ENCODE measurements at regions not wholly inside any gene's neighbourhood (a gene's known extent, or its start where the extent isn't known, plus 50 kb on each side); places are given as distances from the start of the nearest gene placed in this dataset.

DNA sequence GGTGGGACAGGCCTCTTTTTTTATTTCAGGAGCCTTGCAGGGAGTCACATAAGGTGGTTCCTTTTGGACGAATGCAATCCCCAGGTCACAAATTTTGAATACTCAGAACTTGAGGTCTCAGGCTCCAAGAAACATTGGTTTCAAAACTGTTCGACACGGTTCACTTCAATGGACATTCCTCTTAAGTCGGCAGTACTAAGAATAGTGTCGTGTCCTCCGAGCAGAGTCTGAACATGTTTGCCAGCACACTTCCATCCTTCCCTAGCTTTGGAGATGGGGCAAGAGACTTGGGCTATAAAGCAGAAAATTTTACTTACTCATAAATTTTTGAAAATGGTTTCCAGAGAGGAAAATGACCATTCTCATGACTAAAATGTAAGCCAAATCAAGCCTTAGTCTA lies 265.4 kb downstream of the THBS2 start:
- TF ChIP-seq, protein P1, sequence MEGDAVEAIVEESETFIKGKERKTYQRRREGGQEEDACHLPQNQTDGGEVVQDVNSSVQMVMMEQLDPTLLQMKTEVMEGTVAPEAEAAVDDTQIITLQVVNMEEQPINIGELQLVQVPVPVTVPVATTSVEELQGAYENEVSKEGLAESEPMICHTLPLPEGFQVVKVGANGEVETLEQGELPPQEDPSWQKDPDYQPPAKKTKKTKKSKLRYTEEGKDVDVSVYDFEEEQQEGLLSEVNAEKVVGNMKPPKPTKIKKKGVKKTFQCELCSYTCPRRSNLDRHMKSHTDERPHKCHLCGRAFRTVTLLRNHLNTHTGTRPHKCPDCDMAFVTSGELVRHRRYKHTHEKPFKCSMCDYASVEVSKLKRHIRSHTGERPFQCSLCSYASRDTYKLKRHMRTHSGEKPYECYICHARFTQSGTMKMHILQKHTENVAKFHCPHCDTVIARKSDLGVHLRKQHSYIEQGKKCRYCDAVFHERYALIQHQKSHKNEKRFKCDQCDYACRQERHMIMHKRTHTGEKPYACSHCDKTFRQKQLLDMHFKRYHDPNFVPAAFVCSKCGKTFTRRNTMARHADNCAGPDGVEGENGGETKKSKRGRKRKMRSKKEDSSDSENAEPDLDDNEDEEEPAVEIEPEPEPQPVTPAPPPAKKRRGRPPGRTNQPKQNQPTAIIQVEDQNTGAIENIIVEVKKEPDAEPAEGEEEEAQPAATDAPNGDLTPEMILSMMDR (conservative IDR thresholded peaks at IDR 0.05), result no peak
- no peak for TF ChIP-seq EZH2 (IDR thresholded peaks at IDR 0.05; ENCODE audit: low read depth)
